ENCODE measurements at regions not wholly inside any gene's neighbourhood (a gene's known extent, or its start where the extent isn't known, plus 50 kb on each side); places are given as distances from the start of the nearest gene placed in this dataset.

- no peak overlapping the region for H3K4me3 ChIP-seq (ENCODE audit: low read depth, low read length)
- TF ChIP-seq CTCF (IDR thresholded peaks at IDR 0.05; ENCODE audit: control insufficient read depth, extremely low read depth, insufficient read depth), result no peak
- DNase-seq (ENCODE audit: low read depth), result no peak
These were observed 78.9 kb downstream of the FOXL3 start for GRCh38 chr7:368651-369475.

- no peak for TF ChIP-seq CTCF (IDR thresholded peaks at IDR 0.05; ENCODE audit: control insufficient read depth, extremely low read depth, insufficient read depth)
- no peak for DNase-seq (ENCODE audit: low read depth)
These were observed 79.7 kb downstream of the FOXL3 start for GRCh38 chr7:369476-370258.

GRCh38 chr7:370259-370625 is 80.3 kb downstream of the FOXL3 start:
- H3K4me3 ChIP-seq (ENCODE audit: low read depth, low read length), result no peak overlapping the region
- no peak for TF ChIP-seq CTCF (IDR thresholded peaks at IDR 0.05; ENCODE audit: control insufficient read depth, extremely low read depth, insufficient read depth)
- DNase-seq (ENCODE audit: low read depth), result no peak

More at GRCh38 chr7:369476-370258, 79.7 kb downstream of the FOXL3 start:
- no peak overlapping the region for H3K4me3 ChIP-seq (ENCODE audit: low read depth, low read length)

GRCh38 chr7:370775-371118 is 80.8 kb downstream of the FOXL3 start:
- DNase-seq (ENCODE audit: low read depth), result no peak
- H3K4me3 ChIP-seq (ENCODE audit: low read depth, low read length), result no peak overlapping the region
- TF ChIP-seq CTCF (IDR thresholded peaks at IDR 0.05; ENCODE audit: control insufficient read depth, extremely low read depth, insufficient read depth), result no peak

- TF ChIP-seq CTCF (IDR thresholded peaks at IDR 0.05; ENCODE audit: control insufficient read depth, extremely low read depth, insufficient read depth), result no peak
- DNase-seq (ENCODE audit: low read depth), result no peak
- H3K4me3 ChIP-seq (ENCODE audit: low read depth, low read length), result no peak overlapping the region
These were observed 81.3 kb downstream of the FOXL3 start for GRCh38 chr7:371119-371778.

GRCh38 chr7:371779-372545 is 82.0 kb downstream of the FOXL3 start:
- no peak for TF ChIP-seq CTCF (IDR thresholded peaks at IDR 0.05; ENCODE audit: control insufficient read depth, extremely low read depth, insufficient read depth)
- H3K4me3 ChIP-seq (ENCODE audit: low read depth, low read length), result no peak overlapping the region
- DNase-seq (ENCODE audit: low read depth), result no peak
